GM18511 (cell line): ENCODE measurements at regions not wholly inside any gene's neighbourhood (a gene's known extent, or its start where the extent isn't known, plus 50 kb on each side); places are given as distances from the start of the nearest gene placed in this dataset.

Experiments used
- ATAC-seq: cut with Tn5 transposase; IDR thresholded peaks from one replicate; pipeline ENCODE4 v1.9.1; 2021; ENCODE audit warnings: mild to moderate bottlenecking, moderate library complexity; ENCODE audit not compliant: unreplicated experiment

GRCh38 chrX:38856670-38857265 is 55.5 kb downstream of the MID1IP1 start:
- no peak for ATAC-seq

GRCh38 chrX:38857736-38858523 is 56.7 kb downstream of the MID1IP1 start:
- no peak for ATAC-seq

GRCh38 chrX:38859602-38860001 is 58.3 kb downstream of the MID1IP1 start:
- no peak for ATAC-seq

- no peak for ATAC-seq
These were observed 59.1 kb downstream of the MID1IP1 start for GRCh38 chrX:38860106-38861013.

GRCh38 chrX:38861489-38861888 is 60.2 kb downstream of the MID1IP1 start:
- no peak for ATAC-seq

- ATAC-seq: no peak
These were observed 60.8 kb downstream of the MID1IP1 start for GRCh38 chrX:38862100-38862499.

- no peak for ATAC-seq
These were observed 62.9 kb downstream of the MID1IP1 start for GRCh38 chrX:38864165-38864564.

- no peak for ATAC-seq
These were observed 67.1 kb downstream of the MID1IP1 start for GRCh38 chrX:38868321-38868720.

- ATAC-seq: no peak
These were observed 67.7 kb downstream of the MID1IP1 start for GRCh38 chrX:38868941-38869401.

GRCh38 chrX:38870361-38870895 is 69.2 kb downstream of the MID1IP1 start:
- ATAC-seq: no peak

- no peak for ATAC-seq
These were observed 70.1 kb downstream of the MID1IP1 start for GRCh38 chrX:38871129-38872029.

- ATAC-seq: no peak
These were observed 76.1 kb downstream of the MID1IP1 start for GRCh38 chrX:38877366-38877765.

GRCh38 chrX:38878641-38879340 is 77.5 kb downstream of the MID1IP1 start:
- ATAC-seq: no peak

GRCh38 chrX:38879631-38880220 is 78.5 kb downstream of the MID1IP1 start:
- peak; percentile 65 for ATAC-seq

- ATAC-seq: no peak
These were observed 79.1 kb downstream of the MID1IP1 start for GRCh38 chrX:38880296-38880854.

GRCh38 chrX:38881066-38881465 is 79.8 kb downstream of the MID1IP1 start:
- ATAC-seq: peak; percentile 40

- ATAC-seq: peak; percentile 38
These were observed 80.5 kb downstream of the MID1IP1 start for GRCh38 chrX:38881727-38882126.

GRCh38 chrX:38882894-38883626 is 81.8 kb downstream of the MID1IP1 start:
- ATAC-seq: no peak
